Right lobe of liver (tissue), 4 donors: ENCODE measurements at regions not wholly inside any gene's neighbourhood (a gene's known extent, or its start where the extent isn't known, plus 50 kb on each side); places are given as distances from the start of the nearest gene placed in this dataset.

Source experiments
- CTCF ChIP-seq, 4 donors: fragments of 200-600 bp in 3 of 4; fragments of 450-650 bp in 1 of 4; IDR thresholded peaks; one replicate each; pipeline versions ENCODE4 v1.5.1 to v1.8.0; 2016 to 2022; ENCODE audit warnings: antibody characterized with exemption in 4 of 4, mild to moderate bottlenecking in 2 of 4
- POLR2A ChIP-seq: fragments of 450-650 bp; IDR thresholded peaks from one replicate; pipeline ENCODE4 v1.6.1; 2017; ENCODE audit warnings: antibody characterized with exemption, mild to moderate bottlenecking
- donor health status: DM: no; HTN: no; CAD: no.
- donor health status: DM: no; HTN: no; CAD: no.
- donor health status: DM: no; HTN: yes; CAD: no.

DNA sequence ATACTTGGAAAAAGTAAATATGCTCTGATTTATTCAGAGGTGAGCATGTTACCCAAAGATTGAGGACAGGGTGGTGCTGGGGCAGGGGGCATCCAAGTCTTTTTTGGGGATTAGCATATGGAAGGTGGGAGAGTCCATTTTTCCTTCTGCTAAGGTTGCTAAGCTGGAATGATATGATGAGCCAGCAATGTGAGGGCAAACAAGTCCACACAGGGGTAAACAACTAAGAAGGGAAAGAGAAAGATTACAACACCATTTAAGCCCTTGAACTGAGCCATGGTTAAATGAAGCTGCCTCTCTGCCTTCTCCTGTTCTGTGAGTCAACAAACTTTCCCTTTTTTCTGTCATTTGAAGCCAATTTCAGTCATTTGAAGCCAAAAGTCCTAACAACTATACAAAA is 89.0 kb downstream of the RPL22L1 start:
- no peak for TF ChIP-seq CTCF (IDR thresholded peaks at IDR 0.05)
- TF ChIP-seq POLR2A = no peak
